ENCODE measurements at regions not wholly inside any gene's neighbourhood (a gene's known extent, or its start where the extent isn't known, plus 50 kb on each side); places are given as distances from the start of the nearest gene placed in this dataset.
"Not testable (repeated sequence)": the region's sequence is repeated elsewhere in the genome, so short reads cannot be mapped to it uniquely, and the experiment has no call there.

- DNase-seq = no peak
These were observed 667.4 kb downstream of the ROBO2 start for GRCh38 chr3:77707281-77707680.

DNA sequence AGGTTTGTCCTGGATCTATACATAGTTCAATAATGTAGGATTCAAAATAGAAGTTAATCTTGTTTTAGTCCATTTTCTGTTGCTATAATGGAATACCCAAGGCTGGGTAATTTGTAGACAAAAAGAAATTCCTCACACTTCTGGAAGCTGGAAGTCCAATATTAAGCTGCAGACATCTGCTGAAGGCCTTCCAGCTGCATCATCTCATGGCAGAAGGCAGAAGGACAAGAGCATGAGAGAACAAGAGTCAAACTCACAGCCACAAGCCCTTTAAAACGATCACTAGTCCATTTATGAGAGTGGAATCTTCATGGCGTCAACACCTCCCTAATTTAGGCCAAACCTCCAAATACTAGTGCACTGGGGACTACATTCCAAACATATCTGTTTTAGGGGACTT, 669.3 kb downstream of the ROBO2 start:
- DNase-seq = no peak

DNA sequence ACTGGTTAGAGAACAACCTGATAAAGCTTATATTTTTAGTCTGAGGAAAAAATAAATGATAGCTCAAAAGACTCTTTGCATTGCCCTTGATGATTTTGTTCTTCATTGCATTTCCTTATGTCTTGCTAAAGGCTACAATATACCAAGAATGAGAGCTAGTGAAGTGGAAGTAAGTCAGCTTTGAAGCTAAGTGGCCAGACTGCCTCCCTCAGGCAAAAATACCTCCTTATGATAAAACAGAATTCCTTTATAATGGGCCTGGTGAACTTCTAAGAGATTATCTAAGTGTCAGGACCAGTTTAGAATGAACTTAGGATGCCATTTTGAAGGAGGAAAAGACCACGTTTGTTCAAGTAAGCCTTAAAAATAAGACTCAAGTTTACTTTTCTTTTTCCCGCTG, 678.4 kb downstream of the ROBO2 start:
- no peak for DNase-seq

DNA sequence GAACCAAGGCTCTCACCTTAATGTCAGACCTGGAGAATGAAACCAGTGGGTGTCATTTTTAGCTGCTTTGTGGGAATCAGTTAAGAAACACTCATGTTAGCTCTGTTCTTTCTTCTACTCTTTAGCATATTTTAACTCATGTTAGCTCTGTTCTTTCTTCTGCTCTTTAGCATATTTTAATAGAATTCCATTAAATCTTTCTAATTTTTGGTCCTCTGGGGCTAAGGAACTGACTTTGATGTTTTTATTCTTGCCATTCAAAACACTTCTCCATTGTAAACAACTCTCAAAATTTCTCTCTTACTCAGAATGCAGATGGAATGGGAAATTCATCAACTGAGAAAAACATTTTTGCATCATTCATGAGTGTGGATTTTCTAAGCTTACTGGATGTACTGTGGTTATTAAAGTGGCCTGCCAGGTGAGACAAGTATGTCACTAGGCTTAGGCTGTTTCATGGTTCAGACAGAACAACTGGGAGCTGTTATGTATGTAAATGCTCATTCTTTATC, 680.6 kb downstream of the ROBO2 start:
- DNase-seq = no peak

DNA sequence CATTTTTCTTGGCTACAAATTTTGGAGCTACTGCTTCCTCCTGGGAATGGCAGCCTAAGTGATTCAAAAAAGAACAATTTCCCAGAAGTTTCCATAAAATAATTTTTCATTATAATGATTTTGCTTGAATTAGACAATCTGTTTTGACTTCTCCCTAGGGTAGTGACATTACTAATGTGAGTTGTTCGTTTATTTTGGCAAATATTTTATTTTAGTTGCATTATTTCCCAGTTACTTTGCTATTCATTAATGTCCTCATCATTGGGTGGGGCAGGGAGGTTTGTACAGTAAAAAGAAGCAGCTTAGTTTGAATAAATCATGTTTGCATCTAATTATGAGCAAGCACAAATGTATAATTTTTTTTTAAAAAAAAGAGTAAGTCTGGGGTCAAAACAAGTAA, 686.6 kb downstream of the ROBO2 start:
- DNase-seq = no peak

- no peak for DNase-seq
These were observed 706.1 kb downstream of the ROBO2 start for GRCh38 chr3:77746048-77746447.

- no peak for DNase-seq
These were observed 707.0 kb downstream of the ROBO2 start for GRCh38 chr3:77746892-77747291.

DNA sequence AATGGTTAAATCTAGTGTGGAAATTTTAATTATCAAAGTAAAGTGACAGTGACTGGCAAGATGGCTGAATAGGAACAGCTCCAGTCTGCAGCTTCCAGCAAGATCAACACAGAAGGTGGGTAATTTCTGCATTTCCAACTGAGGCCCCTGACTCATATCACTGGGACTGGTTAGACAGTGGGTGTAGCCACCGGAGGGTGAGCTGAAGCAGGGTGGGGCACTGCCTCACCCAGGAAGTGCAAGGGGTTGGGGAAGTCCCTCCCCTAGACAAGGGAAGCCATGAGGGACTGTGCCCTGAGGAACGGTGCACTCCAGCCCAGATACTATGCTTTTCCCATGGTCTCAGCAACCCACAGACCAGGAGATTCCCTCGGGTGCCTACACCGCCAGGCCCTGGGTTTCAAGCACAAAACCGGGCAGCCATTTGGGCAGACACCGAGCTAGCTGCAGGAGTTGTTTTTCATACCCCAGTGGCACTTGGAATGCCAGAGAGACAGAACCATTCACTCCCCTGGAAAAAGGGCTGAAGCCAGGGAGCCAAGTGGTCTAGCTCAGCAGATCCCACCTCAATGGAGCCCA, 716.6 kb downstream of the ROBO2 start:
- not testable (repeated sequence) for DNase-seq

- DNase-seq = no peak
These were observed 732.6 kb downstream of the ROBO2 start for GRCh38 chr3:77772459-77772858.

- DNase-seq = no peak
These were observed 733.2 kb downstream of the ROBO2 start for GRCh38 chr3:77773084-77773483.

DNA sequence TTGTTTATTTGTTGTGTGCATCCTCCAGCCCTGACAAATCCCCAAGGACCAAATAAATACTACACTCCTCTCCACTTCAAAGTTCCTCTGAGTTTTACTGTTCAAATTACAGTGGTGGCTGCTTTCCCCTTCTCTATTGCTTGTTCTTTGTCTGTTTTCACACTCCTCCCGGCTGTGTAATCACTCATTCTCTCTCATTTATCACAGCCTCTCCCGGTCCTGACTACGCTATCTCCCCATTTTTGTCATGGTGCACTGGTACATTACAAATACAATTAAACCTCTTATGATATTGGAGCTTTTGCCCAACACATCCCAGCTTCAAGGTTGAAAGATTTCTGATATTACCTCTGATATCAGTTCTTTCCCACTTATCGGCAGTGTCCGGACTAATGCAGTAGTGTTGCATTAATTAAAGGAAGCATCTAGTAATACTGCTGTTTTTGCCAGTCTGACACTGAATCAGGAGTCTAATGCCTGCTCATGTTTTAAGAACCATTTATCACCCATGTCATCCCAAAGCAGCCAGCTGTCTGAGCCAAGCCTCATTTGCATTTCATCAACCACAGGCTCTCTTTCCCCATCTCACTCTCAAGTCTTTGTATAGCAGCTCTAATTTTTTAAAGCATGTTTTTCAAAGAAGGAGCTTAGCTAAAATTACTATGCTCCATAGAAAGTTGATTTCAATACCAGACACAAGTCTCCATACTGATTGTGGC, 740.5 kb downstream of the ROBO2 start:
- peak; percentile 25 for DNase-seq

GRCh38 chr3:77786216-77786615, 746.3 kb downstream of the ROBO2 start:
- no peak for DNase-seq

- DNase-seq = peak; percentile 27
These were observed 755.1 kb downstream of the ROBO2 start for GRCh38 chr3:77795013-77795412.

- no peak for DNase-seq
These were observed 759.4 kb downstream of the ROBO2 start for GRCh38 chr3:77799278-77799677.

GRCh38 chr3:77800893-77801292, 761.0 kb downstream of the ROBO2 start:
- DNase-seq = peak; percentile 4

DNA sequence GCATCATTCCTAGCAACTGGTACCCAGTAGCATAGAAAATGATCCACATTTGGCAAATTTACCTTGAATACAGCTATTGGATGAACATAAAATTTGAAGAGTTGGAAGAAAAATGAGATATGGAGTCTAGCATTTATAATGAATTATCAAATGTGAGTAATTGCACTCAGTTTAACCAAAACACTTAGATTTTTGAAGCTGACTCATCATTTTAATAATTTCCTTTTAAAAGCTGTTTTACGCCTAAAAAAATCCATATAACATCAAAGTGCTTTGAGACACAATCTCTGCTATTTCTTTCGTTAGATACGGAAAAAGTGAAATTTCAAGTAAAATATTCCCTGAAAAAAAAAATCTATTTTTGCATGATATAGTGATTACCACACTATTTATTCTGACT, 767.4 kb downstream of the ROBO2 start:
- no peak for DNase-seq

GRCh38 chr3:77814845-77815244, 774.9 kb downstream of the ROBO2 start:
- no peak for DNase-seq

- no peak for DNase-seq
These were observed 775.6 kb downstream of the ROBO2 start for GRCh38 chr3:77815467-77815866.

- no peak for DNase-seq
These were observed 776.5 kb downstream of the ROBO2 start for GRCh38 chr3:77816366-77816765.

DNA sequence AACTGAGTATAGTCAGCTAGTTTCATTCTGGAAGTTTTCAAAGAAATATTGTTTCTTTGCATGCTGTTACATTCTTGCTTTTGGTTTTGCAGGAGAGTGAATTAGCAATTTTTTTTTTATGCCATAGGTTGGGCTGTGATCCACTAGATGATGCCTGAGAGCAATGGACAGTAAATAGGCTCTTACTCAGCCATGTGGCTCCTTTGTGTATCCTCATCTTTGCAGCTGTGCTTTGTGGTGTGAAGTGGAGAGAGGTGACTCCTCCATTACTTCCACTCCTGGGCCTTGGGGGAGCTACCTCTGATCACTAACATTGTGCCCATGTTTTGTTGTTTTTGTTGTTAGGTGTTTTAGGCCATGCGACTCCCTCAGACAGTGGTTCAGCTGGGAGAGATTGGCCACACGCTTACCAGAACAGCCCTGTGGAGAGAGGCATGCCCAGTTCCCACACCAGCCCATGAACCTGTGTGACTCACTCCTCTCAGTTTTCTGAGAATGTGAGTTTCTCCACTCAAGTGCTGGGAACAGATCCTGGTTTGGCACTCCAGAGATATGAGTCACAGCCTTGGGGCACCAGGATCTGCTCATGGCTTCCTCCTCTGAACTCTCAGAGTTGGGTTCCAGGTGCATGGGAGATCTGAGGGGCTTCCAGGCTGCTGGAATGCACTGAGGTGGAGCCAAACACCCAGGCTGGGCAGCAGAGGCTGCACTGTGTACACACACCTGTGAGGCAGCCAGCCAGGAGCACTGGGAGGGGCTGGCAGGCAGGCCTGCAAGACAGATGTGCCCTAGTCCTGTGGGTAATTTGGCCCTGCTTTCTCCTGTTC, 785.3 kb downstream of the ROBO2 start:
- no peak for DNase-seq

DNA sequence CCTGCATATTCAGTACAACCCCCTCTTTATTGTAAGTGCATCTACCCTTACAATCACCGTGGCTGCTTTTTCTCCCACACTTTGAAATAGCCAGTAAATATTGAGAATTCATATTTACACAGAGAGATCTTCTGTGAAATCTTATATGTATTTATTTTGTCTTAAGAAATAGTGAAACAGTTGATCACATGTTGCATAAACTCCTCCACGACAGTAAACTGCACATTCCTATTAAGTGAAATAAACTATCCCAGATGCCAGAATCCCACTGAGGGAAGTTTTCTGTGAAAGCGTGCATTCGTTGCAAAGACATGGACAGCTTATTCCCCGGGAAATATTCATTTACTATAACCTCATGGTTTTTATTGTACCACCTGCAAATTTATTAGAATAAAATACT, 796.0 kb downstream of the ROBO2 start:
- DNase-seq = no peak

DNA sequence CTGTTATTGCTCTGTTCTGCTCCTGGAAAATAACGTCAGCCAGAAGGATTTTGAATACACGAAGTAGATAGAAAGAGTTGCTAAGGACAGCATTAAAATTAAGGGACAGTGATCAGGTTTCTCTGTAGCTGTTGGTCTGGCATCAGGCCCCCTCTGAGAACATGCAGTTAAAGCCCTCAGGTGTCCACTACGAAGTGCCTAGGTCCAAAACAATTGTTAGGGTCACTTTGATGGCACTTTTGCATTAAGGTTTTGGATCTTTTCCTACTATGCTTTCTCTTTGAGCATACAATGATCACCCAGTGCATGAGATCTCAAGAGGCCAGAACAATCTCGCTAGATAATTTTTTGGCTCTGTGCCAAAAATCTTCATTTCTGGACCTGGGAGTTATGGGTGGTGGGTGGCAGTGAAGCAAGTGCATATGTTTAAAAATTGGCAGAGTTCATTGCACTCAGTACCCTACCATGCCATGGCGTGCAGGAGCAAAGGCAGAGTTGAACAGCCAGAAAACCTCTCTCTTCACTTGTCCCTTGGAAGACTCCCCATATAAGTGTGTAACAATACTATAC, 797.6 kb downstream of the ROBO2 start:
- DNase-seq = no peak

DNA sequence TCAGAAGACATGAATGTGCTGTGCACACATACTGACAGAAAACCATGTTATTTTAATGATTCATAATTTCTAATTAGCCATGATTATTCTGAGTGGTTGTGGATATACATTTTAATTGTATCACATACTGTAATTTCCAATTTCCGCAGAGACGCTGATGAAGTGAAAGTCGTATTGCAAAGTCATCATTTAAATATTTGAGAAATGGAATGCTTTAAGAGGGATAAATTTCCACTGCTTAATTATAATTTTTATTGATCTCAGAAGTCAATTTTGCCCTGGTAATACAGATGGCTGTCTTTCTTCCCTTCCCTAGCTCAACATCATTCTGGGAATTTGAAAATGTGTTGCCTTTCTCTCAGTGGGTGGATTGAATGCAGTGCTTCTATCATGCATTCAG, 819.3 kb downstream of the ROBO2 start:
- no peak for DNase-seq

GRCh38 chr3:77868725-77869124, 828.8 kb downstream of the ROBO2 start:
- no peak for DNase-seq

All from NCI-H526 treated with DMSO at 0.1 percent for 48 hours (cell line).